ENCODE measurements at regions not wholly inside any gene's neighbourhood (a gene's known extent, or its start where the extent isn't known, plus 50 kb on each side); places are given as distances from the start of the nearest gene placed in this dataset.

GRCh38 chr5:3252235-3252634, 343.4 kb upstream of the IRX1 start:
- POLR2A ChIA-PET = no interaction called here
- Histone ChIP-seq H3K9me3 (ENCODE audit: control insufficient read depth, insufficient read depth, low read length) (peaks cover 11% of the 10 kb centered on the region), H3K27ac (ENCODE audit: low read depth, low read length) (no peak overlapping the region), H3K27me3 (ENCODE audit: control insufficient read depth, insufficient read depth, low read length) (no peaks in the 10 kb centered on the region), H3K4me3 (ENCODE audit: low read depth, low read length) (no peak overlapping the region)
- CTCF ChIA-PET = no interaction called here
- no peak for DNase-seq (ENCODE audit: low read depth, low spot score)
- TF ChIP-seq CTCF (IDR thresholded peaks at IDR 0.05; ENCODE audit: low read depth, low read length) = no peak

GRCh38 chr5:3251784-3252183, 343.8 kb upstream of the IRX1 start:
- TF ChIP-seq CTCF (IDR thresholded peaks at IDR 0.05; ENCODE audit: low read depth, low read length) = no peak

GRCh38 chr5:3249401-3249800, 346.2 kb upstream of the IRX1 start:
- H3K4me3 ChIP-seq (ENCODE audit: low read depth, low read length) = no peak overlapping the region
- no peak for DNase-seq (ENCODE audit: low read depth, low spot score)
- H3K9me3 ChIP-seq (ENCODE audit: control insufficient read depth, insufficient read depth, low read length) = peaks cover 8% of the 10 kb centered on the region
- H3K27ac ChIP-seq (ENCODE audit: low read depth, low read length) = no peak overlapping the region
- H3K27me3 ChIP-seq (ENCODE audit: control insufficient read depth, insufficient read depth, low read length) = no peaks in the 10 kb centered on the region
- ChIA-PET CTCF (interaction anchor here (0.6 kb wide), 1 partner anchor 401 kb away, joined by 3 read pairs; no protein-coding TSS in a partner anchor), POLR2A (no interaction called here)
- TF ChIP-seq CTCF (IDR thresholded peaks at IDR 0.05; ENCODE audit: low read depth, low read length) = no peak

More at GRCh38 chr5:3251784-3252183, 343.8 kb upstream of the IRX1 start:
- CTCF ChIA-PET = no interaction called here
- H3K27me3 ChIP-seq (ENCODE audit: control insufficient read depth, insufficient read depth, low read length) = no peaks in the 10 kb centered on the region
- no peak overlapping the region for H3K27ac ChIP-seq (ENCODE audit: low read depth, low read length)
- no peak overlapping the region for H3K4me3 ChIP-seq (ENCODE audit: low read depth, low read length)
- H3K9me3 ChIP-seq (ENCODE audit: control insufficient read depth, insufficient read depth, low read length) = peaks cover 11% of the 10 kb centered on the region
- no peak for DNase-seq (ENCODE audit: low read depth, low spot score)
- POLR2A ChIA-PET = no interaction called here

GRCh38 chr5:3237276-3237868, 358.3 kb upstream of the IRX1 start:
- TF ChIP-seq CTCF (IDR thresholded peaks at IDR 0.05; ENCODE audit: low read depth, low read length) = no peak
- DNase-seq (ENCODE audit: low read depth, low spot score) = no peak
- H3K27me3 ChIP-seq (ENCODE audit: control insufficient read depth, insufficient read depth, low read length) = no peaks in the 10 kb centered on the region
- no peak overlapping the region for H3K4me3 ChIP-seq (ENCODE audit: low read depth, low read length)
- POLR2A ChIA-PET = no interaction called here
- H3K27ac ChIP-seq (ENCODE audit: low read depth, low read length) = no peak overlapping the region
- CTCF ChIA-PET = no interaction called here
- H3K9me3 ChIP-seq (ENCODE audit: control insufficient read depth, insufficient read depth, low read length) = peaks cover 45% of the 10 kb centered on the region

GRCh38 chr5:3234566-3234965, 361.1 kb upstream of the IRX1 start:
- Histone ChIP-seq H3K27ac (ENCODE audit: low read depth, low read length) (no peak overlapping the region), H3K9me3 (ENCODE audit: control insufficient read depth, insufficient read depth, low read length) (peaks cover 64% of the 10 kb centered on the region), H3K4me3 (ENCODE audit: low read depth, low read length) (no peak overlapping the region), H3K27me3 (ENCODE audit: control insufficient read depth, insufficient read depth, low read length) (no peaks in the 10 kb centered on the region)
- TF ChIP-seq CTCF (IDR thresholded peaks at IDR 0.05; ENCODE audit: low read depth, low read length) = no peak
- DNase-seq (ENCODE audit: low read depth, low spot score) = no peak
- ChIA-PET CTCF (no interaction called here), POLR2A (no interaction called here)
